Neutrophil (primary cell): ENCODE measurements at regions not wholly inside any gene's neighbourhood (a gene's known extent, or its start where the extent isn't known, plus 50 kb on each side); places are given as distances from the start of the nearest gene placed in this dataset.

Source experiments
- H3K27ac ChIP-seq: fragments of 200-600 bp; sonication (generic); 2 replicates; pipeline ENCODE4 v1.5.1; 2016; ENCODE audit warnings: mild to moderate bottlenecking, moderate library complexity
- H3K27me3 ChIP-seq: fragments of 200-600 bp; sonication (generic); 2 replicates; pipeline ENCODE4 v1.6.0; 2016; ENCODE audit warnings: mild to moderate bottlenecking
- H3K36me3 ChIP-seq: fragments of 200-600 bp; sonication (generic); 2 replicates; pipeline ENCODE4 v1.5.1; 2017
- H3K4me1 ChIP-seq, 2 experiments: fragments of 200-600 bp in 1 of 2; sonication (generic) in 1 of 2; 1 replicate in 1 of 2; 2 replicates in 1 of 2; pipeline versions ENCODE4 v1.5.1 to v1.6.1; 2013 to 2016; ENCODE audit warnings: low read depth in 1 of 2, low read length in 1 of 2, mild to moderate bottlenecking in 1 of 2, moderate library complexity in 1 of 2; ENCODE audit not compliant: control insufficient read depth in 1 of 2, insufficient read depth in 1 of 2
- H3K4me3 ChIP-seq, 2 experiments: fragments of 200-600 bp in 1 of 2; sonication (generic) in 1 of 2; 1 replicate in 1 of 2; 2 replicates in 1 of 2; pipeline ENCODE4 v1.5.1; 2013 to 2016; ENCODE audit warnings: low read depth in 1 of 2, low read length in 1 of 2, mild to moderate bottlenecking in 1 of 2, moderate library complexity in 1 of 2
- H3K9me3 ChIP-seq: fragments of 200-600 bp; sonication (generic); 2 replicates; pipeline ENCODE4 v1.5.1; 2016
- TF ChIP-seq, protein P1 (sequence below): fragments of 200-600 bp; sonication (generic); IDR thresholded peaks from 2 replicates; pipeline ENCODE4 v1.5.1; 2016; ENCODE audit warnings: antibody characterized with exemption

DNA sequence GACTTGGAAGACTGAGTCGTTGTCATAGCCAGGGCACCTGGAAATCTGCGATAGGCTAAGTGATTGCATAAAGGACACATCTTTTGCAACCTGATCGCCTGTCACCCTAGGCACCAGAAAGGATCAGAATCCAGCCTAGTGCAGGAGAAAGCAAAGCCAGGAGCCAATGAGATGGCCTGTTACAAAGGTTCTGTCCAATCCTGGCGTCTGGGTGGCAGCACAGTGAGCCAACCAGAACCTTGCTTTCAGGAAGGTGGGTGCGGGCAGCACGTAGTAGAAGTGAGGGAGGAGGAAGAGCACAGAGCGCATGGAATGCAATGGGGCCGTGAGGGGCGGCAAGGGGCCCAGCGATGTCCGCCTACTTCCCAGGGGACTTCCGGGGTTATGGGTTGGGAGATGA is 120.4 kb upstream of the GGTLC1 start:
- H3K27me3 ChIP-seq: no peaks in the 10 kb centered on the region
- H3K4me3 ChIP-seq: no peak overlapping the region

GRCh38 chr20:24108581-24108980 is 120.0 kb upstream of the GGTLC1 start:
- H3K4me3 ChIP-seq: no peak overlapping the region
- TF ChIP-seq, protein P1, sequence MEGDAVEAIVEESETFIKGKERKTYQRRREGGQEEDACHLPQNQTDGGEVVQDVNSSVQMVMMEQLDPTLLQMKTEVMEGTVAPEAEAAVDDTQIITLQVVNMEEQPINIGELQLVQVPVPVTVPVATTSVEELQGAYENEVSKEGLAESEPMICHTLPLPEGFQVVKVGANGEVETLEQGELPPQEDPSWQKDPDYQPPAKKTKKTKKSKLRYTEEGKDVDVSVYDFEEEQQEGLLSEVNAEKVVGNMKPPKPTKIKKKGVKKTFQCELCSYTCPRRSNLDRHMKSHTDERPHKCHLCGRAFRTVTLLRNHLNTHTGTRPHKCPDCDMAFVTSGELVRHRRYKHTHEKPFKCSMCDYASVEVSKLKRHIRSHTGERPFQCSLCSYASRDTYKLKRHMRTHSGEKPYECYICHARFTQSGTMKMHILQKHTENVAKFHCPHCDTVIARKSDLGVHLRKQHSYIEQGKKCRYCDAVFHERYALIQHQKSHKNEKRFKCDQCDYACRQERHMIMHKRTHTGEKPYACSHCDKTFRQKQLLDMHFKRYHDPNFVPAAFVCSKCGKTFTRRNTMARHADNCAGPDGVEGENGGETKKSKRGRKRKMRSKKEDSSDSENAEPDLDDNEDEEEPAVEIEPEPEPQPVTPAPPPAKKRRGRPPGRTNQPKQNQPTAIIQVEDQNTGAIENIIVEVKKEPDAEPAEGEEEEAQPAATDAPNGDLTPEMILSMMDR: no peak
- no peaks in the 10 kb centered on the region for H3K9me3 ChIP-seq
- no peak overlapping the region for H3K27ac ChIP-seq
- no peaks in the 10 kb centered on the region for H3K4me1 ChIP-seq
- H3K27me3 ChIP-seq: no peaks in the 10 kb centered on the region
- H3K36me3 ChIP-seq: no peaks in the 10 kb centered on the region

More for the DNA sequence above, 120.4 kb upstream of the GGTLC1 start:
- no peak overlapping the region for H3K27ac ChIP-seq
- no peaks in the 10 kb centered on the region for H3K9me3 ChIP-seq
- no peaks in the 10 kb centered on the region for H3K4me1 ChIP-seq
- TF ChIP-seq, protein P1: no peak
- H3K36me3 ChIP-seq: no peaks in the 10 kb centered on the region

DNA sequence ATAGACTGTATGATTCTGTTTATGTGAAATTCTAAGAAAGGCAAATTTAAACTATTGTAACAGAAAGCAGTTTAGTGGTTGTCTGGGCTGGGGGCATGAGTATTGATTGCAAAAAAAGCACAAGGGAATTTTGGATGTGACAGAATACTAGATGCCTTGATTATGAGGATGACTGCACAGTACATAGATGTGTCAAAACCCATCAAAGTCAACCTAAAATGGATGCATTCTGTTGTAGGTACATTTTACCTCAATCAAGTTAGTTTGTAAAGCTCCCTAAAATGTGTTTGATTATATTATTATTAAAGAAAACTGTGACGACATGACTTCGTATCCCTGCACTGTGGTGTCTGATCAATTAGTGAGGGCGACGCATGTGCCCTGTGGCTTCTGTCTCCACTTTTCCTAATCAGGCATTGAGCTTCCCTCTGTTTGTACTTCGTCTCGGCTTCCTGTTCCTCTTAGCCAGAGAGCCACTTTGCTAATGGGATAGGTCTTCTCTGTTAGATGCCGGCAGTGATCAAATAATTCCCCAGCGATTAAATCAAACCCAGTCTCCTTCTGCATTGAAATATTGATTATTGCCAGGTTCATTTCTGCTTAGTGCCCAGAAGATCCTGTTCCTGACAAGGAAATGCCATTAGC is 118.3 kb upstream of the GGTLC1 start:
- H3K9me3 ChIP-seq: no peaks in the 10 kb centered on the region
- H3K36me3 ChIP-seq: no peaks in the 10 kb centered on the region
- no peaks in the 10 kb centered on the region for H3K27me3 ChIP-seq
- no peaks in the 10 kb centered on the region for H3K4me1 ChIP-seq
- no peak overlapping the region for H3K27ac ChIP-seq
- TF ChIP-seq, protein P1: no peak
- H3K4me3 ChIP-seq: no peak overlapping the region

DNA sequence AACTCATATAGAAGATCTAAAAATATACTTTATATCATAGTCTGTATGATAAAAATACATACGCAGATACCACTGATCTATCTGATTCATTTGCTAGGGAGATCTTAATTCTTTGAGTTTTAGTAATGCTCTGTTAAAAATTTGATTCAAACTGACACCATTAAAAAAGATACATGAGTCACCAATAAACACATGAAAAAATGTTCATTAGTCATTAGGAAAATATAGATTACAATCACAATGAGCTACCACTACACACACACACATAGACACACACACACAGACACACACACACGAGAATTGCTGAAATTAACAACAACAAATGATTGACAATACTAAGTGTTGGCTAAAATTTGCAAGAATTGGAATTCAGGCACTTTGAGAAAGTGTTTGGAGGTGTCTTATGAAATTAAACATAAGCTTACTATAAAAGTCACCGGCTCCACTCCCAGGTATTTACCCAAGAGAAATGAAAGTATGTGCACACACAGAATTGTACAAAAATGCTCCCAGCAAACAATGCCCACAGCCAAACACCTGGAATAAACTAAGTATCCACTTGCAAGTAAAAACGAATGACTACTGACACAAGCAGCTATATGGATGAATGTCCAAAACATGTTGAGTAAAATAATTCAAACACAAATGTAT is 117.7 kb upstream of the GGTLC1 start:
- no peaks in the 10 kb centered on the region for H3K9me3 ChIP-seq
- TF ChIP-seq, protein P1: no peak
- no peak overlapping the region for H3K4me3 ChIP-seq
- H3K4me1 ChIP-seq: no peaks in the 10 kb centered on the region
- H3K36me3 ChIP-seq: no peaks in the 10 kb centered on the region
- H3K27me3 ChIP-seq: no peaks in the 10 kb centered on the region
- no peak overlapping the region for H3K27ac ChIP-seq

- no peaks in the 10 kb centered on the region for H3K4me1 ChIP-seq
- H3K27me3 ChIP-seq: no peaks in the 10 kb centered on the region
- TF ChIP-seq, protein P1: no peak
- H3K27ac ChIP-seq: no peak overlapping the region
- no peaks in the 10 kb centered on the region for H3K9me3 ChIP-seq
- no peaks in the 10 kb centered on the region for H3K36me3 ChIP-seq
- H3K4me3 ChIP-seq: no peak overlapping the region
Observed at GRCh38 chr20:24102749-24103333, 114.3 kb upstream of the GGTLC1 start.
